ENCODE measurements at regions not wholly inside any gene's neighbourhood (a gene's known extent, or its start where the extent isn't known, plus 50 kb on each side); places are given as distances from the start of the nearest gene placed in this dataset.

GRCh38 chr3:28751864-28752263 is 403.2 kb upstream of the AZI2 start:
- H3K79me2 ChIP-seq (replicated peaks; ENCODE audit: insufficient read depth), result no peaks in the 10 kb centered on the region
- H3K27ac ChIP-seq (ENCODE audit: low read depth), result no peak overlapping the region
- Mint-ChIP-seq H3K27ac (no peak overlapping the region), H3K4me3 (no peak overlapping the region), H3K4me1 (peaks cover 2% of the 10 kb centered on the region; the same call in 1 of the 3 replicates), H3K9me3 (peaks cover 15% of the 10 kb centered on the region), H3K27me3 (ENCODE audit: insufficient read depth, low read depth, poor library complexity) (no peaks in the 10 kb centered on the region), H3K36me3 (ENCODE audit: low read depth) (peaks cover 12% of the 10 kb centered on the region; the same call in 2 of the 3 replicates)
- no peaks in the 10 kb centered on the region for H3F3A ChIP-seq (replicated peaks; ENCODE audit: low read depth)
- no peak overlapping the region for H2AFZ ChIP-seq
- no peak for TF ChIP-seq ETS1 (IDR thresholded peaks at IDR 0.05)
- TF ChIP-seq ZNF462 (CRISPR knock-in tag; IDR thresholded peaks at IDR 0.05), result no peak
- TF ChIP-seq EZH2phosphoT487 (IDR thresholded peaks at IDR 0.05; ENCODE audit: unreplicated experiment), result no peak
- no peak for TF ChIP-seq STAT1 (IDR thresholded peaks at IDR 0.05; ENCODE audit: unreplicated experiment)
- no peaks in the 10 kb centered on the region for H3K36me3 ChIP-seq (ENCODE audit: insufficient read depth)
- H4K20me1 ChIP-seq (replicated peaks; ENCODE audit: insufficient read depth), result no peaks in the 10 kb centered on the region
- 0 out of 2 replicates have a peak, but pooled peaks cover 6% of the 10 kb centered on the region for H3K4me1 ChIP-seq (ENCODE audit: insufficient read depth)
- H3K4me3 ChIP-seq, result no peak overlapping the region
- no peak for DNase-seq (ENCODE audit: low spot score)
- no peak overlapping the region for H3K4me2 ChIP-seq
- H3K27me3 ChIP-seq (ENCODE audit: insufficient read depth), result no peaks in the 10 kb centered on the region
- no peak for ATAC-seq
- H3K9me2 ChIP-seq (ENCODE audit: insufficient read depth), result peaks cover 15% of the 10 kb centered on the region; the same call in 1 of the 2 replicates

DNA sequence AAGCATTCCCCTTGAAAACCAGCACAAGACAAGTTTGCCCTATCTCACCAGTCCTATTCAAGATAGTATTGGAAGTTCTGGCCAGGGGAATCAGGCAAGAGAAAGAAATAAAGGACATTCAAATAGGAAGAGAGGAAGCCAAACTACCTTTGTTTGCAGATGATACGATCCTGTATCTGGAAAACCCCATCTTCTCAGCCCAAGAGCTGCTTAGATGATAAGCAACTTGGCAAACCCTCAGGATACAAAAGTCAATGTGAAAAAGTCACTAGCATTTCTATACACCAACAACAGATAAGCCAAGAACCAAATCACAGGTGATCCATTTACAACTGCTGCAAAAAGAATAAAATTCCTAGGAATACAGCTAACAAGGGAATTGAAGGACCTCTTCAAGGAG is 403.7 kb upstream of the AZI2 start:
- H3K4me3 ChIP-seq, result no peak overlapping the region
- peaks cover 15% of the 10 kb centered on the region; the same call in 1 of the 2 replicates for H3K9me2 ChIP-seq (ENCODE audit: insufficient read depth)
- H3K36me3 ChIP-seq (ENCODE audit: insufficient read depth), result no peaks in the 10 kb centered on the region
- H2AFZ ChIP-seq, result no peak overlapping the region
- no peak for ATAC-seq
- H3K4me2 ChIP-seq, result no peak overlapping the region
- H3K79me2 ChIP-seq (replicated peaks; ENCODE audit: insufficient read depth), result no peaks in the 10 kb centered on the region
- H4K20me1 ChIP-seq (replicated peaks; ENCODE audit: insufficient read depth), result no peaks in the 10 kb centered on the region
- peaks cover 12% of the 10 kb centered on the region; the same call in 2 of the 3 replicates for H3K36me3 Mint-ChIP-seq (ENCODE audit: low read depth)
- H3F3A ChIP-seq (replicated peaks; ENCODE audit: low read depth), result no peaks in the 10 kb centered on the region
- no peak overlapping the region for H3K27ac ChIP-seq (ENCODE audit: low read depth)
- peaks cover 15% of the 10 kb centered on the region for H3K9me3 Mint-ChIP-seq
- H3K27me3 Mint-ChIP-seq (ENCODE audit: insufficient read depth, low read depth, poor library complexity), result no peaks in the 10 kb centered on the region
- no peaks in the 10 kb centered on the region for H3K27me3 ChIP-seq (ENCODE audit: insufficient read depth)
- peaks cover 2% of the 10 kb centered on the region; the same call in 1 of the 3 replicates for H3K4me1 Mint-ChIP-seq
- DNase-seq (ENCODE audit: low spot score), result no peak
- no peak overlapping the region for H3K27ac Mint-ChIP-seq
- 0 out of 2 replicates have a peak, but pooled peaks cover 6% of the 10 kb centered on the region for H3K4me1 ChIP-seq (ENCODE audit: insufficient read depth)
- H3K4me3 Mint-ChIP-seq, result no peak overlapping the region
- TF ChIP-seq ZNF462 (CRISPR knock-in tag; IDR thresholded peaks at IDR 0.05) (no peak), STAT1 (IDR thresholded peaks at IDR 0.05; ENCODE audit: unreplicated experiment) (no peak), JUNB (IDR thresholded peaks at IDR 0.05; ENCODE audit: unreplicated experiment) (no peak)
